Progenitor cell of endocrine pancreas (in vitro differentiated cells): ENCODE measurements at regions not wholly inside any gene's neighbourhood (a gene's known extent, or its start where the extent isn't known, plus 50 kb on each side); places are given as distances from the start of the nearest gene placed in this dataset.
A peak's percentile ranks its signal among the peaks of the same experiment; 100 is the strongest.

ENCODE experiments used
- DNase-seq: peaks from one replicate; pipeline ENCODE4 v3.0.0; 2021; ENCODE audit warnings: low spot score; ENCODE audit not compliant: unreplicated experiment
- H3K27ac Mint-ChIP-seq: 2 replicates; pipeline ENCODE4 v1.8.0; 2021; ENCODE audit warnings: mild to moderate bottlenecking, moderate library complexity, mixed read lengths
- H3K27me3 Mint-ChIP-seq: 2 replicates; pipeline ENCODE4 v1.8.0; 2021; ENCODE audit warnings: mixed read lengths
- H3K36me3 Mint-ChIP-seq: 2 replicates; pipeline ENCODE4 v1.8.0; 2022; ENCODE audit warnings: mixed read lengths; ENCODE audit not compliant: insufficient read depth
- H3K4me1 Mint-ChIP-seq: 2 replicates; pipeline ENCODE4 v1.8.0; 2021; ENCODE audit warnings: low read depth, mixed read lengths
- H3K4me3 Mint-ChIP-seq: 2 replicates; pipeline ENCODE4 v1.8.0; 2021; ENCODE audit warnings: low read depth, mild to moderate bottlenecking, moderate library complexity, mixed read lengths
- H3K9me3 Mint-ChIP-seq: 2 replicates; pipeline ENCODE4 v1.8.0; 2021; ENCODE audit warnings: low read depth, mixed read lengths
- TF ChIP-seq, protein P1 (sequence below): fragments of 200-600 bp; sonication (generic); IDR thresholded peaks from one replicate; pipeline ENCODE4 v1.5.0; 2021; ENCODE audit warnings: antibody characterized with exemption, mild to moderate bottlenecking; ENCODE audit not compliant: unreplicated experiment

- Mint-ChIP-seq H3K27me3 (peaks cover 15% of the 10 kb centered on the region), H3K27ac (no peak overlapping the region), H3K4me1 (peaks cover 6% of the 10 kb centered on the region), H3K9me3 (no peaks in the 10 kb centered on the region), H3K4me3 (no peak overlapping the region), H3K36me3 (no peaks in the 10 kb centered on the region)
- no peak for DNase-seq
- TF ChIP-seq, protein P1, sequence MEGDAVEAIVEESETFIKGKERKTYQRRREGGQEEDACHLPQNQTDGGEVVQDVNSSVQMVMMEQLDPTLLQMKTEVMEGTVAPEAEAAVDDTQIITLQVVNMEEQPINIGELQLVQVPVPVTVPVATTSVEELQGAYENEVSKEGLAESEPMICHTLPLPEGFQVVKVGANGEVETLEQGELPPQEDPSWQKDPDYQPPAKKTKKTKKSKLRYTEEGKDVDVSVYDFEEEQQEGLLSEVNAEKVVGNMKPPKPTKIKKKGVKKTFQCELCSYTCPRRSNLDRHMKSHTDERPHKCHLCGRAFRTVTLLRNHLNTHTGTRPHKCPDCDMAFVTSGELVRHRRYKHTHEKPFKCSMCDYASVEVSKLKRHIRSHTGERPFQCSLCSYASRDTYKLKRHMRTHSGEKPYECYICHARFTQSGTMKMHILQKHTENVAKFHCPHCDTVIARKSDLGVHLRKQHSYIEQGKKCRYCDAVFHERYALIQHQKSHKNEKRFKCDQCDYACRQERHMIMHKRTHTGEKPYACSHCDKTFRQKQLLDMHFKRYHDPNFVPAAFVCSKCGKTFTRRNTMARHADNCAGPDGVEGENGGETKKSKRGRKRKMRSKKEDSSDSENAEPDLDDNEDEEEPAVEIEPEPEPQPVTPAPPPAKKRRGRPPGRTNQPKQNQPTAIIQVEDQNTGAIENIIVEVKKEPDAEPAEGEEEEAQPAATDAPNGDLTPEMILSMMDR = no peak
These were observed 68.7 kb upstream of the FGF3 start for GRCh38 chr11:69887841-69888427.

- Mint-ChIP-seq H3K4me3 (no peak overlapping the region), H3K9me3 (no peaks in the 10 kb centered on the region), H3K36me3 (no peaks in the 10 kb centered on the region), H3K4me1 (peaks cover 6% of the 10 kb centered on the region), H3K27me3 (peaks cover 15% of the 10 kb centered on the region), H3K27ac (no peak overlapping the region)
- TF ChIP-seq, protein P1 = peak; percentile 91
- DNase-seq = peak; percentile 71
These were observed 69.4 kb upstream of the FGF3 start for GRCh38 chr11:69888483-69889181.

DNA sequence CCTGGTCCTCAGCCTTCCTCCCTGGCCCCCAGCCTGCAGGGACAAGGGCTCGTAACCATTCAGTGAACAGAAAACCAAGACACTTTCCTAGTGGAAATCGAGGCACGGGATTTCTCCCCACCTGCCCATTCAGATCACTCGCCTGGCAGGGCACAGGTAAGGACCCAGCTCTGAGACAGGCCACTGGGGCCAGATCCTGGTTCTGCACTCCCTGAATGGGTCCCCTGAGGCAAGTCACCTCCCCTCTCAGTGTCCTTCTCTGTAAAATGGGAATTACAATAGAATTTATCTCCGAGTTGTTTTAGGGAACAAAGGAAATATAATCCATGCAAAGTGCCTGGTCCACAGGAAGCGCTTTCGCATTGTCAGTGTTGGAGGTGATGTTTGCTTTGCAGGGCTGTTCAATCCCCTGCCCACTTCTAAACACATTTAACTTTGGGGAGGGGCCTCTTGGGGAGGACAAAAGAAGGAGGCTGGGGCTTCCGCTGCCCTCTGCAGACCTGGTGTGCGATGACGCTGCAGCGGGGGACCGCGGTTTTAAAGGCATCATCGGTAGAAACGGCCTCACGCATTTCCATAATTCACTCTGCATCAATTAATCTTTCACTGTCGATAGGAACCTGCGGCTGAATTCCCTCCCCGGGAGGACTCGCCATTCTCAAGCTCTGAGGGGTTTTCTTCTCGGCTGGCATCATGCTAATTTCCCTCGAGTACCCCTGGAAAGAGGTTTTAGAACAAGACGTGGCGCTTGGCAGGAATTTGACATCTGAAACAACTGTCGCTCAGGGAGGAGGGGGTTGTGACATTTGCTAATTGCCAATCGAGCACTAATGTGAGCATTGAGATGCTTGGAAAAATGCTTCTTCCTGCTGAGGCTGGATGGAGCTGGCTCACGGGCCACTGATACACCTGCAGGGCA lies 70.4 kb upstream of the FGF3 start:
- no peaks in the 10 kb centered on the region for H3K9me3 Mint-ChIP-seq
- DNase-seq = no peak
- H3K4me3 Mint-ChIP-seq = no peak overlapping the region
- peaks cover 13% of the 10 kb centered on the region for H3K27me3 Mint-ChIP-seq
- H3K36me3 Mint-ChIP-seq = no peaks in the 10 kb centered on the region
- H3K27ac Mint-ChIP-seq = no peak overlapping the region
- TF ChIP-seq, protein P1 = no peak
- H3K4me1 Mint-ChIP-seq = peaks cover 6% of the 10 kb centered on the region

GRCh38 chr11:69890476-69890875 lies 71.3 kb upstream of the FGF3 start:
- TF ChIP-seq, protein P1 = no peak
- no peak overlapping the region for H3K27ac Mint-ChIP-seq
- H3K9me3 Mint-ChIP-seq = no peaks in the 10 kb centered on the region
- no peak overlapping the region for H3K4me3 Mint-ChIP-seq
- peaks cover 8% of the 10 kb centered on the region for H3K4me1 Mint-ChIP-seq
- no peaks in the 10 kb centered on the region for H3K36me3 Mint-ChIP-seq
- H3K27me3 Mint-ChIP-seq = peaks cover 13% of the 10 kb centered on the region
- no peak for DNase-seq

- TF ChIP-seq, protein P1 = no peak
- Mint-ChIP-seq H3K4me3 (no peak overlapping the region), H3K27me3 (peaks cover 13% of the 10 kb centered on the region)
These were observed 72.4 kb upstream of the FGF3 start for GRCh38 chr11:69891421-69892236.

More at GRCh38 chr11:69891421-69892236, 72.4 kb upstream of the FGF3 start:
- Mint-ChIP-seq H3K4me1 (peaks cover 8% of the 10 kb centered on the region), H3K36me3 (no peaks in the 10 kb centered on the region), H3K27ac (no peak overlapping the region), H3K9me3 (no peaks in the 10 kb centered on the region)
- DNase-seq = no peak
